Large intestine (tissue), 3 donors: ENCODE measurements at regions not wholly inside any gene's neighbourhood (a gene's known extent, or its start where the extent isn't known, plus 50 kb on each side); places are given as distances from the start of the nearest gene placed in this dataset.
"Not testable (repeated sequence)": the region's sequence is repeated elsewhere in the genome, so short reads cannot be mapped to it uniquely, and the experiment has no call there.

Source experiments
- DNase-seq, 2 donors: peaks; one replicate each; pipeline versions ENCODE4 v3.0.0 to v3.0.0-alpha.2; 2013
- H3K27ac ChIP-seq: one replicate; pipeline ENCODE4 v1.5.1; 2013; ENCODE audit warnings: low read length
- H3K27me3 ChIP-seq: 2 replicates; pipeline ENCODE4 v1.6.1; 2013; ENCODE audit warnings: low read length; ENCODE audit not compliant: control insufficient read depth, insufficient read depth
- H3K36me3 ChIP-seq: 2 replicates; pipeline ENCODE4 v1.6.1; 2013; ENCODE audit warnings: low read length; ENCODE audit not compliant: control insufficient read depth, insufficient read depth
- H3K4me1 ChIP-seq: one replicate; pipeline ENCODE4 v1.6.1; 2013; ENCODE audit warnings: low read length; ENCODE audit not compliant: control insufficient read depth, insufficient read depth
- H3K4me3 ChIP-seq: one replicate; pipeline ENCODE4 v1.5.1; 2013; ENCODE audit warnings: low read length
- H3K9me3 ChIP-seq: one replicate; pipeline ENCODE4 v1.6.1; 2013; ENCODE audit warnings: mild to moderate bottlenecking, low read depth, low read length, moderate library complexity; ENCODE audit not compliant: control insufficient read depth
- WGBS: methylation state at CpG from one replicate; pipeline ENCODE4 v1.1.5; 2013; ENCODE audit warnings: low lambda C conversion rate; ENCODE audit not compliant: insufficient coverage; 5-methylcytosine and 5-hydroxymethylcytosine counted together

- Histone ChIP-seq H3K4me1 (no peaks in the 10 kb centered on the region), H3K27me3 (no peaks in the 10 kb centered on the region), H3K4me3 (no peak overlapping the region), H3K9me3 (no peaks in the 10 kb centered on the region), H3K36me3 (no peaks in the 10 kb centered on the region), H3K27ac (no peak overlapping the region)
- no peak for DNase-seq
- WGBS = no CpG with 5 or more reads among the region's 3 CpGs
Observed at GRCh38 chr5:17103461-17103860, 114.0 kb upstream of the BASP1 start.

- Histone ChIP-seq H3K4me3 (no peak overlapping the region), H3K9me3 (no peaks in the 10 kb centered on the region), H3K36me3 (no peaks in the 10 kb centered on the region), H3K4me1 (no peaks in the 10 kb centered on the region), H3K27me3 (no peaks in the 10 kb centered on the region), H3K27ac (no peak overlapping the region)
- DNase-seq = no peak
- WGBS = no CpG with 5 or more reads among the region's 5 CpGs
Observed at GRCh38 chr5:17105744-17106418, 111.5 kb upstream of the BASP1 start.

- no peak for DNase-seq
- Histone ChIP-seq H3K36me3 (no peaks in the 10 kb centered on the region), H3K9me3 (no peaks in the 10 kb centered on the region), H3K4me3 (no peak overlapping the region), H3K4me1 (no peaks in the 10 kb centered on the region), H3K27ac (no peak overlapping the region), H3K27me3 (no peaks in the 10 kb centered on the region)
- no CpG with 5 or more reads among the region's 4 CpGs for WGBS
Observed at GRCh38 chr5:17106521-17106920, 110.9 kb upstream of the BASP1 start.

GRCh38 chr5:17112091-17112716 is 105.2 kb upstream of the BASP1 start:
- H3K9me3 ChIP-seq, H3K4me1 ChIP-seq, H3K27me3 ChIP-seq, H3K36me3 ChIP-seq, H3K4me3 ChIP-seq, H3K27ac ChIP-seq: not testable (repeated sequence)
- DNase-seq = peak in 1 of 2 donors; percentile 19
- 100% methylated on average over 1 of the region's 3 CpGs for WGBS

- Histone ChIP-seq H3K4me3 (no peak overlapping the region), H3K9me3 (no peaks in the 10 kb centered on the region), H3K4me1 (no peaks in the 10 kb centered on the region), H3K27ac (no peak overlapping the region), H3K36me3 (no peaks in the 10 kb centered on the region), H3K27me3 (no peaks in the 10 kb centered on the region)
- WGBS = 63% methylated on average over 2 of the region's 9 CpGs
- DNase-seq = no peak
Observed at GRCh38 chr5:17113174-17113958, 104.1 kb upstream of the BASP1 start.

GRCh38 chr5:17114233-17114632 is 103.2 kb upstream of the BASP1 start:
- Histone ChIP-seq H3K27me3 (no peaks in the 10 kb centered on the region), H3K36me3 (no peaks in the 10 kb centered on the region), H3K4me3 (no peak overlapping the region), H3K4me1 (no peaks in the 10 kb centered on the region), H3K27ac (no peak overlapping the region), H3K9me3 (no peaks in the 10 kb centered on the region)
- 20% methylated on average over 1 of the region's 6 CpGs for WGBS
- peak in 1 of 2 donors; percentile 48 for DNase-seq

GRCh38 chr5:17114715-17115599 is 102.5 kb upstream of the BASP1 start:
- Histone ChIP-seq H3K4me3 (no peak overlapping the region), H3K9me3 (no peaks in the 10 kb centered on the region), H3K27me3 (no peaks in the 10 kb centered on the region), H3K27ac (no peak overlapping the region), H3K4me1 (no peaks in the 10 kb centered on the region), H3K36me3 (no peaks in the 10 kb centered on the region)
- DNase-seq = no peak
- 78% methylated on average over 3 of the region's 6 CpGs for WGBS

- Histone ChIP-seq H3K4me1 (no peaks in the 10 kb centered on the region), H3K9me3 (no peaks in the 10 kb centered on the region), H3K27ac (no peak overlapping the region), H3K36me3 (no peaks in the 10 kb centered on the region), H3K27me3 (no peaks in the 10 kb centered on the region), H3K4me3 (no peak overlapping the region)
- WGBS = 67% methylated on average over 1 of the region's 3 CpGs
- DNase-seq = no peak
Observed at GRCh38 chr5:17115855-17116254, 101.6 kb upstream of the BASP1 start.

GRCh38 chr5:17118631-17119030 is 98.8 kb upstream of the BASP1 start:
- Histone ChIP-seq H3K4me1 (no peaks in the 10 kb centered on the region), H3K9me3 (no peaks in the 10 kb centered on the region), H3K4me3 (no peak overlapping the region), H3K27ac (no peak overlapping the region), H3K27me3 (no peaks in the 10 kb centered on the region), H3K36me3 (no peaks in the 10 kb centered on the region)
- DNase-seq = peak in 1 of 2 donors; percentile 41
- WGBS = 82% methylated on average over 3 of the region's 9 CpGs

- WGBS = 29% methylated on average over 1 of the region's 3 CpGs
- Histone ChIP-seq H3K27ac (no peak overlapping the region), H3K4me3 (no peak overlapping the region)
Observed at GRCh38 chr5:17120209-17120608, 97.2 kb upstream of the BASP1 start.

More at GRCh38 chr5:17120209-17120608, 97.2 kb upstream of the BASP1 start:
- H3K9me3 ChIP-seq = no peaks in the 10 kb centered on the region
- H3K4me1 ChIP-seq = no peaks in the 10 kb centered on the region
- no peaks in the 10 kb centered on the region for H3K36me3 ChIP-seq
- H3K27me3 ChIP-seq = no peaks in the 10 kb centered on the region
- DNase-seq = no peak
